ENCODE measurements at regions not wholly inside any gene's neighbourhood (a gene's known extent, or its start where the extent isn't known, plus 50 kb on each side); places are given as distances from the start of the nearest gene placed in this dataset.

DNA sequence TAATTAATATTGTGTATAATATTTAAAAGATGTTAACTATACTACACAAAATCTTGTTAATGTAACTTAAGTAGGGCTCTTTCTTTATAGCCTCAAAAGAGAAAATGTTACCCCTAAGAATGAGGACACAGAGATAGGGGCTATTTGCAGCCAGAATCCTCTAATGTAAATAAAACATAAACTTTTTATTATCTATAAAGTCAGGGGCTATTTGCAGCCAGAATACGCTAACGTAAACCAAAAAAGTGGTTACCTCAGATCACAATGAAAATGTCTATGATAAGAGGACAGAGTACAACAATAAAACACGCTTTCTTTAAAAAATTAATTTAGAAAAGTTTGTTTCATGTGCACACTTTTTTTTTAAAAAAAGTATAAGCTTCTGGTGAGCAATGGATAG, 229.9 kb upstream of the PITX2 start:
- POLR2A ChIA-PET: no interaction called here
- CTCF ChIA-PET: no interaction called here
- DNase-seq (ENCODE audit: extremely low spot score): no peak
- TF ChIP-seq CTCF (IDR thresholded peaks at IDR 0.05; ENCODE audit: control extremely low read depth, extremely low read depth, low read depth, missing control alignments): no peak

DNA sequence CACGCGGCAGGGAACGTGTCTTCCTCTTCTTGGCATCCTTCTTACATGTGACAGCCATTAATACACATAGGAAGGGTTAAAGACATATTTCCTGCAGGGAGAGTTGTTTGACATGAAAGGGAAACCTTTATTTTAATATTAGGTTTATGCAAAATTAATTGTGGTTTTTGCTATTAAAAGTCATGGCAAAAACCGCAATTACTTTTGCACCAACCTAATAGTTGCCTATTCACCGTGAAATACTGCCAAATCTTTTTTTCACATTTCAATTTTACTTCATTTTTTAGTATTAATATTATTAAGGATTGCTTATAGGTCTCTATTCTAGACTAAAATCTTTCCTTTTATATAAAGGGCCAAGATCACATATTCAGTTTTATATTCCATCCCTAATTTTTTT, 230.4 kb upstream of the PITX2 start:
- no peak for TF ChIP-seq CTCF (IDR thresholded peaks at IDR 0.05; ENCODE audit: control extremely low read depth, extremely low read depth, low read depth, missing control alignments)
- DNase-seq (ENCODE audit: extremely low spot score): no peak
- CTCF ChIA-PET: no interaction called here
- POLR2A ChIA-PET: no interaction called here

DNA sequence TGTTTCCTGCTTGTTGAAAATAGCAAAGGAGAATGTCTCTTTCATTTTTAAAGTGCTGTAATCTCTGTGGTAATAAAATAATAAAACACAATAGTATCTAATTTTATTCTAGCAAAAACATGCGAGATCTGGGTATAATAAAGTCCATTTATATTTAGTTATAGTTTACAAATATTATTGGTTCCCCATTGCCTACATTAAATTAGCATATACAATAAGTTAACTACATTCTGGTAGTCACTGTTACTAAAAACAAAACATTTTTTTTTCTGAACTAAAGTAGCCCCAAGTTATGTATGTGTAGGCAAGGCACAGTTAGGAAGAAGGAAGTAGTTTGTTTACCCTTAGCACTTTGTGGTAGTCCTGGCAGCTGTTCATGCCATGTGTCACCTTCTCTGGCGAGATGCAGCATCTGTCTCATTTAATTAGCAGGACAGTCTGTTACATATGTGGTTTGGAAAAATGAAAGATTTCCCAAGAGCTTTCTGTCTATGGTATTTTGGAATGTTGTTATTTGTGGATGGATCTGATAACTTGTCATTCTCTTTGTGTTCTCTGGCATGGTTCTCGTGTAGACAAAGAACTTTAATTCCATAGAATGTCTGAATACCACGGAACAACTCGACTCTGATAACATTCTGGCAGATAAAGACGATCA, 231.3 kb upstream of the PITX2 start:
- TF ChIP-seq CTCF (IDR thresholded peaks at IDR 0.05; ENCODE audit: control extremely low read depth, extremely low read depth, low read depth, missing control alignments): no peak
- DNase-seq (ENCODE audit: extremely low spot score): no peak
- POLR2A ChIA-PET: no interaction called here
- CTCF ChIA-PET: no interaction called here

DNA sequence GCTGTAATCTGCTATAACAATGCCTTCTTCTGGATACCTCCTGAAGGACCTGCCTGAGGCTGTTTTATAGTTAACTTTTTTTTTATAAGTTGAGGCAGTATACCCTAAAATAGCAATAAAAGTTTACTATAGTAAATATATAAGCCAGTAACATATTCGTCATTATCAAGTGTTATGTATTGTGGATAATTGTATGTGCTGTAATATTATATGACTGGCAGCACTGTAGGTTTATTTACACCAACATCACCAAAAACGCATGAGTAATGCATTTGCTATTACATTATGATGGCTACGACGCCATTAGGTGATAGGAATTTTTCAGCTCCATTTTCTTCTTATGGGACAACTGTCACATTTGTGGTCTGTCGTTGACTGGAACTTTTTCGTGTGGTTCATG, 237.2 kb upstream of the PITX2 start:
- DNase-seq (ENCODE audit: extremely low spot score): no peak
- no peak for TF ChIP-seq CTCF (IDR thresholded peaks at IDR 0.05; ENCODE audit: control extremely low read depth, extremely low read depth, low read depth, missing control alignments)
- POLR2A ChIA-PET: no interaction called here
- CTCF ChIA-PET: interaction anchor here (1.2 to 1.6 kb wide), 3 partner anchors 13 to 111 kb away, joined by 3 to 5 read pairs (median 3); no protein-coding TSS in a partner anchor

- TF ChIP-seq CTCF (IDR thresholded peaks at IDR 0.05; ENCODE audit: control extremely low read depth, extremely low read depth, low read depth, missing control alignments): no peak
- ChIA-PET POLR2A (no interaction called here), CTCF (interaction anchor here (1.2 to 2.3 kb wide), 3 partner anchors 10 to 110 kb away, joined by 3 to 9 read pairs (median 5); no protein-coding TSS in a partner anchor)
- no peak for DNase-seq (ENCODE audit: extremely low spot score)
These were observed 238.0 kb upstream of the PITX2 start for GRCh38 chr4:110860901-110861300.

DNA sequence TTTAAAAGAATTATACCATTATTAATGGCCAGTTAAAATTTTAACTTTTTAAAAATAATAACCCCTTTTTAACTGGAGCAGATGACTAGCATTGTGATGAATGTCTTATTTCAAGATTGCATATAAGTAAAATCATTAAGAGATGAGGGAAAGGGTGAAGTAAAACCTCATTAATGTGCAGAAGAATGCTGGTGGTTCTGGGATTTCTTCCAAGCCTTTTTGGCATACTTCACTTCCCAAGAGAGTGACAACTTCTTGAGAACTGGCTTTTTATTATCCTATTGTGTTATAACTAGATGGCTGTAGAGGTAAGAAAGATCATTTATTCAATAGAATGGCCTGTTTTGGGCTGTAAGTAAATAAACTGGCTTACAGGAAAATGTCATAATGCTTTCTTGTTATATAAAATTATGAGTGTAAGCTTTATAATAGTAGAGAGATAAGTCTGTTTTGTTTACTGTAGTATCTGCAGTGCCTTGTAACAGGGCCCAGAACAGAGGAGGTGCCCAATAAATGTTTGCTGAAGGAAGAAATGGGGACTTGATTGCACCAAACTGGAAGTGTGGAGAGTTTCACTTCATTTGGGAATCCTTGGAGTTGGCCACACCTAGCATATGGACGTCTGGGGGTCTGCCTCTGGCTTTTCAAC, 242.9 kb upstream of the PITX2 start:
- ChIA-PET CTCF (no interaction called here), POLR2A (no interaction called here)
- TF ChIP-seq CTCF (IDR thresholded peaks at IDR 0.05; ENCODE audit: control extremely low read depth, extremely low read depth, low read depth, missing control alignments): no peak
- DNase-seq (ENCODE audit: extremely low spot score): no peak
